BE2C (cell line): ENCODE measurements at regions not wholly inside any gene's neighbourhood (a gene's known extent, or its start where the extent isn't known, plus 50 kb on each side); places are given as distances from the start of the nearest gene placed in this dataset.

Source experiments
- DNase-seq: peaks from one replicate; pipeline ENCODE4 v3.0.0-alpha.2; 2020
- H3K27me3 ChIP-seq: fragments of 250-450 bp; sonication (Bioruptor Pico); 2 replicates; pipeline ENCODE4 v1.5.1; 2020; ENCODE audit warnings: mild to moderate bottlenecking
- H3K36me3 ChIP-seq: fragments of 250-450 bp; sonication (Bioruptor Pico); 2 replicates; pipeline ENCODE4 v1.5.1; 2020; ENCODE audit warnings: mild to moderate bottlenecking
- H3K4me1 ChIP-seq: fragments of 250-450 bp; sonication (Bioruptor Pico); 2 replicates; pipeline ENCODE4 v1.5.1; 2020
- H3K4me3 ChIP-seq: 2 replicates; pipeline ENCODE4 v1.5.1; 2011; ENCODE audit warnings: low read depth, low read length
- H3K9me3 ChIP-seq: fragments of 250-450 bp; sonication (Bioruptor Pico); 2 replicates; pipeline ENCODE4 v1.5.1; 2020
- TF ChIP-seq, protein P1 (sequence below): IDR thresholded peaks from 2 replicates; pipeline ENCODE4 v1.5.1; 2012; ENCODE audit warnings: mild to moderate bottlenecking, low read depth, low read length

DNA sequence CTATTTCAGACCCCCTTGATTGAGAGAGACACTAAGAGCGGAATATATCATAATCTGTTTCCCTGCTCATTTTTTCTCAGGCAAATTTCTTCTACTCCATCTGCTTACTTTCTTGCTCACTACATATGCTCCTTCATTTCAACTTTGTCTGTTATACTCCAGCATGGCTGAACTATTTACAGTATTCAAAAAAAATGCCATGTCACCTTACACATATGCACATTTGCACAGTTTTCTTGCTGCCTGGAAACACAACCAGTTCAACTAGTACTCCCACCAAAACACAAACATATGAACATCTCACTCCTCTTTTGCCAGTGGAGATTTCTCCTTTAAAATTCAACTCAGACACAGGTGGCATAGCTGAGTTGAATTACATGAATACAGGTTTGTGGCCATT is 1142.1 kb upstream of the CADM2 start:
- TF ChIP-seq, protein P1, sequence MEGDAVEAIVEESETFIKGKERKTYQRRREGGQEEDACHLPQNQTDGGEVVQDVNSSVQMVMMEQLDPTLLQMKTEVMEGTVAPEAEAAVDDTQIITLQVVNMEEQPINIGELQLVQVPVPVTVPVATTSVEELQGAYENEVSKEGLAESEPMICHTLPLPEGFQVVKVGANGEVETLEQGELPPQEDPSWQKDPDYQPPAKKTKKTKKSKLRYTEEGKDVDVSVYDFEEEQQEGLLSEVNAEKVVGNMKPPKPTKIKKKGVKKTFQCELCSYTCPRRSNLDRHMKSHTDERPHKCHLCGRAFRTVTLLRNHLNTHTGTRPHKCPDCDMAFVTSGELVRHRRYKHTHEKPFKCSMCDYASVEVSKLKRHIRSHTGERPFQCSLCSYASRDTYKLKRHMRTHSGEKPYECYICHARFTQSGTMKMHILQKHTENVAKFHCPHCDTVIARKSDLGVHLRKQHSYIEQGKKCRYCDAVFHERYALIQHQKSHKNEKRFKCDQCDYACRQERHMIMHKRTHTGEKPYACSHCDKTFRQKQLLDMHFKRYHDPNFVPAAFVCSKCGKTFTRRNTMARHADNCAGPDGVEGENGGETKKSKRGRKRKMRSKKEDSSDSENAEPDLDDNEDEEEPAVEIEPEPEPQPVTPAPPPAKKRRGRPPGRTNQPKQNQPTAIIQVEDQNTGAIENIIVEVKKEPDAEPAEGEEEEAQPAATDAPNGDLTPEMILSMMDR = no peak
- no peak for DNase-seq
- Histone ChIP-seq H3K27me3 (no peaks in the 10 kb centered on the region), H3K9me3 (no peaks in the 10 kb centered on the region), H3K4me3 (no peak overlapping the region), H3K36me3 (no peaks in the 10 kb centered on the region), H3K4me1 (no peaks in the 10 kb centered on the region)

DNA sequence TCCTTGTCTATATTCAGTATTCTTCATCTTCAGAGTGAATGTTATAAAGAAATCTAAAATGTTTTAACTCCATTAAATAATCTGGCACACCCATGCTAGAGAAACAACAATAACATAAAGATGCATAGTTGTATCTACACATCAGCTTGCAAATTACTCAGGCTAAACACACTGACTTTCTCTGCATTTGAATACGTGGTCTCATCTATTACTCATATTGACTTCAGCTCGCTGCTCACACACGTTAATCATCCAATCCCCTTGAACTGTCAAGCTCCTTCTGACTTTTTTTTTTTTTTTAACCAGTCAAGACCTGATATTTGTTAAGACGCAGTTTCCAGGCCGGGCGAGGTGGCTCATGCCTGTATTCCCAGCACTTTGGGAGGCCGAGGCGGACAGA is 1137.3 kb upstream of the CADM2 start:
- H3K9me3 ChIP-seq = no peaks in the 10 kb centered on the region
- H3K4me1 ChIP-seq = no peaks in the 10 kb centered on the region
- no peaks in the 10 kb centered on the region for H3K27me3 ChIP-seq
- no peak for DNase-seq
- H3K36me3 ChIP-seq = no peaks in the 10 kb centered on the region
- TF ChIP-seq, protein P1 = no peak
- no peak overlapping the region for H3K4me3 ChIP-seq

DNA sequence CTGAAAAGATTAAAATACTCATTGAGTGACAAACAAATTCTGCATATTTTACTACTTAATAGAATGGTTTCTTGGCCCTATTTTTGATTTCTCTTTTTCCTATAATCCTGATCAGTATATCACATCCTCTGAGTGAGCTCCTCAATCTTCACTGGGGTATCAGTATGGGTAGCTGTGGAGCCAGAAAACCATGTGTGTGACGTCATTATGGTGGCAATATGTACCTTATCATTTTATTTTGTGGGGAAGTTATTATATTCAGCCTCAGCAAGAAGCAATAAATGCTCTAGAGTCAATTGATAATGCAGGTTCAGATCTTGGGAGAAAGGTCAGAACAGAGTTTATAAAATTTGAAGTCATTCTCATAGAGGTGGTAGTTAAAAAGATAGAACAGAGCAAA is 1135.7 kb upstream of the CADM2 start:
- H3K9me3 ChIP-seq = no peaks in the 10 kb centered on the region
- TF ChIP-seq, protein P1 = no peak
- no peaks in the 10 kb centered on the region for H3K36me3 ChIP-seq
- no peak for DNase-seq
- H3K27me3 ChIP-seq = no peaks in the 10 kb centered on the region
- H3K4me1 ChIP-seq = no peaks in the 10 kb centered on the region
- H3K4me3 ChIP-seq = no peak overlapping the region

DNA sequence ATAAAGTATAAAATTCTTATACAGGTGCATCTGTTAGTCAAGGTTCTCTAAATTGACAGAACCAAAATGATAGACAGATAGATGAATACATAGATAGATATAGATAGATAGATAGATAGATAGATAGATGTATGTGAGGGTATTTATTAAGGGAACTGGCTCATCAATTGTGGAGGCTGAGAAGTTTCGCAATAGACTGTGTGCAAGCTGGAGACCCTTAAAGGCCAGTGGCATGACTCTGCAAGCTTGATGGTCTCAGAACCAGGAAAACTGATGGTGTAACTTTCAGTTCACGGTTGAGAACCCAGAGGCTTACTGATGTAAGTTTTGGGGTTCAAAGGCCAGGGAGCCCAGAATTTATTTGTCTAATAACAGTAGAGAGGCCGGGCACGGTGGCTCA is 1123.7 kb upstream of the CADM2 start:
- Histone ChIP-seq H3K36me3 (no peaks in the 10 kb centered on the region), H3K9me3 (no peaks in the 10 kb centered on the region), H3K4me1 (no peaks in the 10 kb centered on the region), H3K27me3 (no peaks in the 10 kb centered on the region), H3K4me3 (no peak overlapping the region)
- no peak for DNase-seq
- TF ChIP-seq, protein P1 = no peak

DNA sequence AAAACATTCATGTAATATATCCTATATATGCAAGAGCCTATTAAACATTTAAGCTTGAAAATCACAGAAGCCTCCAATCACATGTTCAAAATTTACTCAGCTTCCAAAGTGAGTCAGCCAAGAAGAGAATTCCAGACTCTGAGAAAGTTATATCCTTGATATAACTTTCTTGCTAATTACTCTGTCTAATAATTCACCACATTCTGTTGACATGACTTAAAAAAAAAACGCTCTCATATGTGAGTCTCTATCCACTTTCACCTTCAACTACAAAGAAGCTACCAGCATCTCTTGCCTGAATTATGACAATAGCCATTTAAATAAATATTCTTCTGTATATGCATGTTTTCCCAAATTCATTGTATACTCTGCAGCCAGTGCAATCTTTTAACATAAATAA is 1116.3 kb upstream of the CADM2 start:
- Histone ChIP-seq H3K9me3 (no peaks in the 10 kb centered on the region), H3K4me3 (no peak overlapping the region), H3K27me3 (no peaks in the 10 kb centered on the region), H3K4me1 (no peaks in the 10 kb centered on the region), H3K36me3 (no peaks in the 10 kb centered on the region)
- DNase-seq = no peak
- TF ChIP-seq, protein P1 = no peak

DNA sequence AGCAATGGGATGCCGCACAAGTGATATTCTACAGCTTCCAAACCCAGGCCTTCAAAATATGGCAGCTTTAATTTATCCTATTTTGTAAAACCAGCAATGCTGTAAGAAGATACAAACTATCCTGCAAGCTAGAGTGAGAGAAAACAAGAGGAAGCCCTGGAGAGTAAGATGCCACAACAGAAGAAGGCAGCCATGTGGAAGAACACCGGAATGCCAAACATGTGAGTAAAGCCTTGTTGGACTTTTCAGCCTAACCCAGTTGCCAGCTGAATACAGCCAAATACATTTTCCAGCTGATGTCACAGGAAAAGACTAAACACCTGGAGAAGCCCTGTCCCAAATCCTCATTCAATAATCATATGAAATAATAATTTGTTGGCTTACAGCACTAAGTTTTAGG is 1115.1 kb upstream of the CADM2 start:
- no peaks in the 10 kb centered on the region for H3K27me3 ChIP-seq
- H3K36me3 ChIP-seq = no peaks in the 10 kb centered on the region
- no peak overlapping the region for H3K4me3 ChIP-seq
- no peaks in the 10 kb centered on the region for H3K9me3 ChIP-seq
- TF ChIP-seq, protein P1 = no peak
- DNase-seq = no peak
- no peaks in the 10 kb centered on the region for H3K4me1 ChIP-seq
